Hematopoietic multipotent progenitor cell treated with erythropoietin and hydrocortisone succinate and interleukin-3 and kit ligand, for 8 days (in vitro differentiated cells): ENCODE measurements at regions not wholly inside any gene's neighbourhood (a gene's known extent, or its start where the extent isn't known, plus 50 kb on each side); places are given as distances from the start of the nearest gene placed in this dataset.
A peak's percentile ranks its signal among the peaks of the same experiment; 100 is the strongest.
"Not testable (repeated sequence)": the region's sequence is repeated elsewhere in the genome, so short reads cannot be mapped to it uniquely, and the experiment has no call there.

Source experiments
- DNase-seq: peaks from one replicate; pipeline ENCODE4 v3.0.0-alpha.2; 2015

- no peak for DNase-seq
Observed at GRCh38 chrX:1053072-1053471, 159.4 kb downstream of the CRLF2 start.

DNA sequence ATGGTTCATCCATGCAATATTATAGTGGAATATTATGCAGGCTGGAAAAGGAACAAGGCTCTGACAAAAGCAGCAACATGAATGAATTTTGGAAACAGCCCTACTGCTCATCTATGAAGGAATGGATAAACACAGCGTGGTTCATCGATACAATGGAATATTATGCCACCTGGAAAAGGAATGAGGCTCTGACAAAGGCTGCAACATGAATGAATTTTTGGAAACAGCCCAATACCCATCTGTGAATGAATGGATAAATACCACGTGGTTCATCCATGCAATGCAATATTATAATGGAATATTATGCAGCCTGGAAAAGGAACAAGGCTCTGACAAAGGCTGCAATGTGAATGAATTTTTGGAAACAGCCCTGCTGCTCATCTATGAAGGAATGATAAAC, 160.4 kb downstream of the CRLF2 start:
- no peak for DNase-seq

GRCh38 chrX:1051421-1051820, 161.0 kb downstream of the CRLF2 start:
- no peak for DNase-seq

DNA sequence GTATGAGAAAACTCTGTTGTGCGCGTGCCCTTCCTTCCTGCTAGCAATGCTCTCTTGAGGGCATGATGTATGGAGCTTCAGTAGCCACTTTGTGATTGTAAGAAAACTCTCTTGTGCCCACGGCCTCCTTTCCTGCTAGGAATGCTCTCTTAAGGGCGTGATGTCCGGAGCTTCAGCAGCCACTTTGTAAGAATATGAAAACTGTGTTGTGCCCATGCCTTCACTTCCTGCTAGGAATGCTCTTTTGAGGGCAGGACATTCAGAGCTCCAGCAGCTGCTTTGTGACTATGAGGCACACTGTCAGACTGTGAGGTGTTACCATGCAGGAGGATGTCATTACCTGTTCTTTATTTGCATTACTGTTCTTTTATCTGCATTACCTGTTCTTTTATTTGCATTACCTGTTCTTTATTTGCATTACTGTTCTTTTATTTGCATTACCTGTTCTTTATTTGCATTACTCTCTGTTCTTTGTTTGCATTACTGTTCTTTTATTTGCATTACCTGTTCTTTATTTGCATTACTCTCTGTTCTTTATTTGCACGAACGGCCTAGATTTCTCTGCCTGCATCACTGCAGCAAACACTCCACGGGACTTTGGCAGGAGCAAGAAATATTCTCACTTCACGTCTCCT, 166.7 kb downstream of the CRLF2 start:
- no peak for DNase-seq

DNA sequence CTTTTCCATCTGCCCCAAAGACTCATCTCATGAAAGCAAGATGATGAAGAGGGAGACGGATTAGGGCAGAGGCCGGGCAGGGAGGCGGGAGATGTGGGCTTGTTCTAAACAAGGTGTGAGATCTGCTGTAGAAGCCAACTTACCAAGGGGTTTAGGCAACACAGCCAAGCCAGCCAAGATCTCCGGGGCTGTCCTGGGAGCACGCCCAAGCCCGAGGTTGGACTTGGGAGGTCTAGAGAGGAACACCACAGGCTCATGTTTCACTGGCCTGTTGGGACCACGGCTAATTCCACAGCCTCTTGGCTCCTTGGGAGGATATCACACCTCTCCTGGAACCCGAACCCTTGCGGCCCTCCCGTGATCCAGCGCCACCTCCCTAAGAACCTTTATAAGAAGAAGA, 171.4 kb downstream of the CRLF2 start:
- DNase-seq: no peak

DNA sequence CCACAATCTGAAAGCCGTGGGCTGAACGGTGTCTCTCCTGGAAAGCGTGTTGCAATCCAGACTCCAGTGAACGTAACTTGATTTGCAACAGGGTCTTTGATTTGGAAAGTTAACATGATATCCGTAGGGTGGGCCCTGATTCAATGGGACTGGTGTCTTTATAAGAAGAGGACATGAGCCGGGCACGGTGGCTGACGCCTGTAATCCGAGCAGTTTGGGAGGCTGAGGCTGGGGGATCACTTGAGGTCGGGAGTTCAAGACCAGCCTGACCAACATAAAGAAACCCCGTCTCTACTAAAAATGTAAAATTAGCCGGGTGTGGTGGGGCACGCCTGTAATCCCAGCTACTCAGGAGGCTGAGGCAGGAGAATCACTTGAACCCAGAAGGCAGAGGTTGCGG, 176.5 kb downstream of the CRLF2 start:
- not testable (repeated sequence) for DNase-seq

DNA sequence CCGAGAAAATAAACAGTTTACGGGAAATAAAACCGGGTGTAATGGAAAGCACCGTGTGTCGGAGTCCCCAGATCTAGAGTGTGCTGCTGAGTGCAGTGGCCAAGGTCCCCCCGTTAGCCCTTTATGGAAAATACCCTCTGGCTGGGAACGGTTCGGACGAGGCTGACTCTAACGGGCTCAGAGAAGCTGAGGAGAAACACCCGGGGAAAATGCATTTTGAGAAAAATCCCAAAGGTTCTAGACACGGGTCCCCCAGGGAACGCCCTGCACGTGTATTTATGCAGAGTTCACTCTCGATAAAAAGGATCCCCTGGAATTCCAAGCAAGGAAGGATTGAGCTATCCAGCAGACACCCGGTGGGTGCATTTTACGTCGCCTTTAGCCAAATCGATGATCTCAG, 177.2 kb downstream of the CRLF2 start:
- no peak for DNase-seq

- no peak for DNase-seq
Observed at GRCh38 chrX:1034717-1035116, 177.7 kb downstream of the CRLF2 start.

- DNase-seq: no peak
Observed at GRCh38 chrX:1031521-1032430, 180.7 kb downstream of the CRLF2 start.

DNA sequence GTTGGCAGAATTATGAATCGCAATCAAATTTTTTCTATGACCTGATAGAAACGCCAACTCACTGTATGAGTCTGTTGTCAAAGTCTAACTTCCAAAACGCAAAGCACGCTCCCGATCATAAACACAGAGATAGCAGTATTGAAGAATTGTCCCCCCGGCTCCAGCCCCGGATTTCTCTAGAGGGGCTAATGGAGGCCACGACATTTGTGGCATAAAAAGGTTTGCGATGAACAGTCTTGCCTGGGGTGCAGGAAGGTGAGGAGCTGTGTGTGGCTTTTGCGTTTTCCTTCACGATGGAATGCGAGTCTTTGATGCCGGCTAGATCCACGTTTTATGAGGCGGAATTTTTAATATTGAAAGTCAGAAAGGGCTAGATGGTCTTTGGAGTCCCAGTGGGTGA, 183.0 kb downstream of the CRLF2 start:
- DNase-seq: no peak

- no peak for DNase-seq
Observed at GRCh38 chrX:1027680-1028079, 184.8 kb downstream of the CRLF2 start.

GRCh38 chrX:1027133-1027532, 185.3 kb downstream of the CRLF2 start:
- no peak for DNase-seq

DNA sequence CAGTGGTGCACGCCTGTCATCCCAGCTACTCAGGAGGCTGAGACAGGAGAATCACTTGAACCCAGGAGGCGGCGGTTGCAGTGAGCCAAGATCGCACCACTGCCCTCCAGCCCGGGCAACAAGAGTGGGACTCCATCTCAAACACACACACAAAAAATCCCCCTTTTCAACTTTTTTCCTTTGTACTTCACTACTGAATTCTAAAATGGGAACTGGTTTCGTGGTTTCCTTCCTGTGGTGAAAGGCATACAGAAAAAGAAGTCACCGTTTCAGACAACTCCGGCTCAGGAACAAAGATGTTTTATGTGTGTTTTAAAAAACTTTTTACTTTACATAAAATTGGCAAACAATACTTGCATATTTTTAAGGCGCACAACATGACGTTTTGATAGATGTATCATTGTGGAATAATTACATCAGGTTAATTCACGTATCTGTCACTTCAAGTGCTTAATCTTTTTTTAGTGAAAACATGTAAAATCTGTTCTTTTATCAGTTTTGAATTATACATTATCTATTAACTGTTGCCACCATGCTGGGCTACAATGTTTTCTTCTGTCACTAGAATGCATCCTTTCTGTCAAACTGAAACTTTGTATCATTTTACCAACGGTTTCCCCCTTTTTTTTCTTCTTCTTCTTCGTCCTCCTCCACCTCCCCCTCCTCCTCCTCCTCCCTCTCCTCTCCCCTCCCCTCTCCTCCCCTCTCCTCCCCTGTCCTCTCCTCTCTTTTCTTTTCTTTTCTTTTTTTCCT, 186.0 kb downstream of the CRLF2 start:
- no peak for DNase-seq

GRCh38 chrX:1025413-1025812, 187.0 kb downstream of the CRLF2 start:
- no peak for DNase-seq

DNA sequence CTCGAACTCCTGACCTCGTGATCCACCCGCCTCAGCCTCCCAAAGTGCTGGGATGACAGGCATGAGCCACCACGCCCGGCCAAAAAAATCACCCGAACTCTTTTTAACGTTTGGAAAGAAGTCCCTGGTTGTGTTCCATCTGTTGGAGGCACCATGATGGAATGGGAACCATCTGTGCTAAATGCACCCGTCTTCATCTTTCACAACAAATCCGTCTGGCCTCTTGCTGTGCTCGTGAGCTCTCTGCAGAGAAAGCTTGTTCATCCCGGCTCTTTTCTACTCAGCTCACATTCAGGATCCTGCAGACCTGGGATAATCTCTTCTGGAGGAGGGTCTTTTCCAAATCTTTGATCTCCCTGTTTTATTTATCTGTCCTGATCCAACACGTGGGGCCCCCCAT, 188.8 kb downstream of the CRLF2 start:
- DNase-seq: no peak

GRCh38 chrX:1021314-1021993, 191.0 kb downstream of the CRLF2 start:
- not testable (repeated sequence) for DNase-seq

- no peak for DNase-seq
Observed at GRCh38 chrX:1020634-1021166, 191.7 kb downstream of the CRLF2 start.

- not testable (repeated sequence) for DNase-seq
Observed at GRCh38 chrX:1016926-1017325, 195.5 kb downstream of the CRLF2 start.

GRCh38 chrX:1016281-1016680, 196.2 kb downstream of the CRLF2 start:
- not testable (repeated sequence) for DNase-seq

GRCh38 chrX:1012678-1013300, 199.7 kb downstream of the CRLF2 start:
- DNase-seq: no peak

DNA sequence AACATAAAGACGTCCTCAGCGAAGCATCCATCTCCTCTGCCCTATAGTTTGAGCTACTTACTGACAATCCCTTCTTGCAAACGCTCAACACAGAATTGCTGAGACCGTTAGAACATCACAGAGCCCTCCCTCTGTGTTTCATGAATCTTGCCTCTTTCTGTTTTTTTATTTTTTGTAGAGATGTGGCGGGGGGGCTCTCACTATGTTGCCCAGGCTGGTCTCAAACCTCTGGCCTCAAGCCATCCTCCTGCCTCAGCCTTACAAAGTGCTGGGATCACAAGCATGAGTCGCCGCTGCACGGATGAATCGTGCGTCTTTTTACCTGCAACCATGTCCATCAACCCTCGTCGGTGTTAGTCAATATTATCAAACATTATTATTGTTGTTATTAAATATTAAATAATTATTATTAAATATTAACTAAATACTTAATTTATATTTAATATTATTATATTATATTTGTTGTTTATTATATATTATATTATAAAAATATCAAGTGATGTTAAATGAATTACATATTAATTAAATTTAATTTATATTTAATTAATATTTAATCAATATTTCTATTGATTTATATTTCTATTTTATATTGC, 200.7 kb downstream of the CRLF2 start:
- DNase-seq: peak; percentile 4

GRCh38 chrX:1009771-1010170, 202.7 kb downstream of the CRLF2 start:
- DNase-seq: no peak
